ENCODE measurements at regions not wholly inside any gene's neighbourhood (a gene's known extent, or its start where the extent isn't known, plus 50 kb on each side); places are given as distances from the start of the nearest gene placed in this dataset.

GRCh38 chr1:22325531-22326371, 125.9 kb upstream of the ZBTB40 start:
- DNase-seq (ENCODE audit: low read depth) = no peak
- Histone ChIP-seq H3K4me3 (ENCODE audit: low read length) (no peak overlapping the region), H3K4me1 (ENCODE audit: control insufficient read depth, insufficient read depth, low read length) (no peaks in the 10 kb centered on the region), H3K9me3 (ENCODE audit: control insufficient read depth, low read length) (peaks cover 9% of the 10 kb centered on the region), H3K36me3 (ENCODE audit: control insufficient read depth, insufficient read depth, low read length, severe bottlenecking) (no peaks in the 10 kb centered on the region), H3K27me3 (replicated peaks; ENCODE audit: control insufficient read depth, insufficient read depth, low read length) (peaks cover 41% of the 10 kb centered on the region), H3K9ac (ENCODE audit: low read length) (no peak overlapping the region)

- Histone ChIP-seq H3K9me3 (ENCODE audit: control insufficient read depth, low read length) (peaks cover 9% of the 10 kb centered on the region), H3K27me3 (replicated peaks; ENCODE audit: control insufficient read depth, insufficient read depth, low read length) (peaks cover 44% of the 10 kb centered on the region), H3K9ac (ENCODE audit: low read length) (no peak overlapping the region), H3K36me3 (ENCODE audit: control insufficient read depth, insufficient read depth, low read length, severe bottlenecking) (no peaks in the 10 kb centered on the region), H3K4me3 (ENCODE audit: low read length) (no peak overlapping the region), H3K4me1 (ENCODE audit: control insufficient read depth, insufficient read depth, low read length) (no peaks in the 10 kb centered on the region)
- DNase-seq (ENCODE audit: low read depth) = no peak
Measured at GRCh38 chr1:22326372-22326915, 125.2 kb upstream of the ZBTB40 start.

- Histone ChIP-seq H3K9ac (ENCODE audit: low read length) (no peak overlapping the region), H3K36me3 (ENCODE audit: control insufficient read depth, insufficient read depth, low read length, severe bottlenecking) (no peaks in the 10 kb centered on the region), H3K27me3 (replicated peaks; ENCODE audit: control insufficient read depth, insufficient read depth, low read length) (peaks cover 39% of the 10 kb centered on the region), H3K4me1 (ENCODE audit: control insufficient read depth, insufficient read depth, low read length) (no peaks in the 10 kb centered on the region), H3K9me3 (ENCODE audit: control insufficient read depth, low read length) (peaks cover 4% of the 10 kb centered on the region), H3K4me3 (ENCODE audit: low read length) (no peak overlapping the region)
- no peak for DNase-seq (ENCODE audit: low read depth)
Measured at GRCh38 chr1:22326931-22327330, 124.7 kb upstream of the ZBTB40 start.

- no peak for DNase-seq (ENCODE audit: low read depth)
- Histone ChIP-seq H3K4me1 (ENCODE audit: control insufficient read depth, insufficient read depth, low read length) (peaks cover 4% of the 10 kb centered on the region), H3K4me3 (ENCODE audit: low read length) (no peak overlapping the region), H3K9ac (ENCODE audit: low read length) (no peak overlapping the region), H3K9me3 (ENCODE audit: control insufficient read depth, low read length) (no peaks in the 10 kb centered on the region), H3K27me3 (replicated peaks; ENCODE audit: control insufficient read depth, insufficient read depth, low read length) (peaks cover 35% of the 10 kb centered on the region), H3K36me3 (ENCODE audit: control insufficient read depth, insufficient read depth, low read length, severe bottlenecking) (no peaks in the 10 kb centered on the region)
Measured at GRCh38 chr1:22327411-22327810, 124.2 kb upstream of the ZBTB40 start.

- Histone ChIP-seq H3K27me3 (replicated peaks; ENCODE audit: control insufficient read depth, insufficient read depth, low read length) (peaks cover 32% of the 10 kb centered on the region), H3K4me3 (ENCODE audit: low read length) (no peak overlapping the region), H3K9me3 (ENCODE audit: control insufficient read depth, low read length) (no peaks in the 10 kb centered on the region), H3K9ac (ENCODE audit: low read length) (no peak overlapping the region), H3K36me3 (ENCODE audit: control insufficient read depth, insufficient read depth, low read length, severe bottlenecking) (no peaks in the 10 kb centered on the region), H3K4me1 (ENCODE audit: control insufficient read depth, insufficient read depth, low read length) (peaks cover 8% of the 10 kb centered on the region)
- DNase-seq (ENCODE audit: low read depth) = no peak
Measured at GRCh38 chr1:22328331-22329147, 123.1 kb upstream of the ZBTB40 start.

- DNase-seq (ENCODE audit: low read depth) = no peak
- peaks cover 8% of the 10 kb centered on the region for H3K4me1 ChIP-seq (ENCODE audit: control insufficient read depth, insufficient read depth, low read length)
- no peak overlapping the region for H3K9ac ChIP-seq (ENCODE audit: low read length)
- H3K27me3 ChIP-seq (replicated peaks; ENCODE audit: control insufficient read depth, insufficient read depth, low read length) = peaks cover 33% of the 10 kb centered on the region
- H3K4me3 ChIP-seq (ENCODE audit: low read length) = no peak overlapping the region
- no peaks in the 10 kb centered on the region for H3K9me3 ChIP-seq (ENCODE audit: control insufficient read depth, low read length)
- H3K36me3 ChIP-seq (ENCODE audit: control insufficient read depth, insufficient read depth, low read length, severe bottlenecking) = no peaks in the 10 kb centered on the region
Measured at GRCh38 chr1:22329148-22329515, 122.5 kb upstream of the ZBTB40 start.

GRCh38 chr1:22330092-22330759, 121.4 kb upstream of the ZBTB40 start:
- no peaks in the 10 kb centered on the region for H3K9me3 ChIP-seq (ENCODE audit: control insufficient read depth, low read length)
- H3K4me3 ChIP-seq (ENCODE audit: low read length) = no peak overlapping the region
- DNase-seq (ENCODE audit: low read depth) = no peak
- H3K4me1 ChIP-seq (ENCODE audit: control insufficient read depth, insufficient read depth, low read length) = peaks cover 8% of the 10 kb centered on the region
- no peak overlapping the region for H3K9ac ChIP-seq (ENCODE audit: low read length)
- H3K36me3 ChIP-seq (ENCODE audit: control insufficient read depth, insufficient read depth, low read length, severe bottlenecking) = no peaks in the 10 kb centered on the region
- peaks cover 40% of the 10 kb centered on the region for H3K27me3 ChIP-seq (replicated peaks; ENCODE audit: control insufficient read depth, insufficient read depth, low read length)

- no peak overlapping the region for H3K9ac ChIP-seq (ENCODE audit: low read length)
- H3K4me1 ChIP-seq (ENCODE audit: control insufficient read depth, insufficient read depth, low read length) = peaks cover 8% of the 10 kb centered on the region
- no peak for DNase-seq (ENCODE audit: low read depth)
- peaks cover 4% of the 10 kb centered on the region for H3K9me3 ChIP-seq (ENCODE audit: control insufficient read depth, low read length)
- no peak overlapping the region for H3K4me3 ChIP-seq (ENCODE audit: low read length)
- peaks cover 46% of the 10 kb centered on the region for H3K27me3 ChIP-seq (replicated peaks; ENCODE audit: control insufficient read depth, insufficient read depth, low read length)
- H3K36me3 ChIP-seq (ENCODE audit: control insufficient read depth, insufficient read depth, low read length, severe bottlenecking) = no peaks in the 10 kb centered on the region
Measured at GRCh38 chr1:22330760-22331119, 120.9 kb upstream of the ZBTB40 start.

- Histone ChIP-seq H3K4me1 (ENCODE audit: control insufficient read depth, insufficient read depth, low read length) (peaks cover 8% of the 10 kb centered on the region), H3K9me3 (ENCODE audit: control insufficient read depth, low read length) (peaks cover 6% of the 10 kb centered on the region), H3K9ac (ENCODE audit: low read length) (no peak overlapping the region), H3K27me3 (replicated peaks; ENCODE audit: control insufficient read depth, insufficient read depth, low read length) (peaks cover 47% of the 10 kb centered on the region), H3K36me3 (ENCODE audit: control insufficient read depth, insufficient read depth, low read length, severe bottlenecking) (no peaks in the 10 kb centered on the region), H3K4me3 (ENCODE audit: low read length) (no peak overlapping the region)
- DNase-seq (ENCODE audit: low read depth) = no peak
Measured at GRCh38 chr1:22331618-22332423, 119.8 kb upstream of the ZBTB40 start.

- no peak for DNase-seq (ENCODE audit: low read depth)
- H3K9me3 ChIP-seq (ENCODE audit: control insufficient read depth, low read length) = peaks cover 6% of the 10 kb centered on the region
- H3K4me1 ChIP-seq (ENCODE audit: control insufficient read depth, insufficient read depth, low read length) = peaks cover 8% of the 10 kb centered on the region
- no peaks in the 10 kb centered on the region for H3K36me3 ChIP-seq (ENCODE audit: control insufficient read depth, insufficient read depth, low read length, severe bottlenecking)
- peaks cover 42% of the 10 kb centered on the region for H3K27me3 ChIP-seq (replicated peaks; ENCODE audit: control insufficient read depth, insufficient read depth, low read length)
- no peak overlapping the region for H3K4me3 ChIP-seq (ENCODE audit: low read length)
- no peak overlapping the region for H3K9ac ChIP-seq (ENCODE audit: low read length)
Measured at GRCh38 chr1:22332424-22332717, 119.3 kb upstream of the ZBTB40 start.

Data from adipocyte (in vitro differentiated cells).